ENCODE measurements at regions not wholly inside any gene's neighbourhood (a gene's known extent, or its start where the extent isn't known, plus 50 kb on each side); places are given as distances from the start of the nearest gene placed in this dataset.
A peak's percentile ranks its signal among the peaks of the same experiment; 100 is the strongest.

DNA sequence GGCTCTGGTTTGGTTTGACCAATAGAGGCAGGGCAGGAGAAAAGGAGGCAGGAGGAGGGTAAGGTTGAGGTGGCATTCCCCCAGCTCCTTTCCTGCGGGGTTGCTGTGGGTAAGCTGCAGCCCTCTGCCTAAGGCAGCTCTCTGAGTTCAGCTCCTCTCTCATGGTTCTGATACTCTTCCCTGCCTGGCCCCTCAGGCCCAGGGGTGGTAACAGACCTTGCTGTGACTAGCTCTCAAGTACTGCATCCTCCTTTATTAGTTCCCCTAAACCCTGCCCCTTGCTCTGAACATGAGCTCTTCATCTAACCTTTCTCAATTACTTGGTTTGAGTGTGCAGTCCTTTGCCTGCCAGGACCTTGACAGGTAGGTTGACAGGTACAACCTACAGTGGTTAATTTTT lies 205.5 kb downstream of the SLC4A3 start:
- H3K9ac ChIP-seq (ENCODE audit: low read depth, low read length, poor library complexity, severe bottlenecking) = no peak overlapping the region
- TF ChIP-seq EZH2phosphoT487 (IDR thresholded peaks at IDR 0.05; ENCODE audit: borderline replicate concordance) = no peak
- TF ChIP-seq, protein P1, sequence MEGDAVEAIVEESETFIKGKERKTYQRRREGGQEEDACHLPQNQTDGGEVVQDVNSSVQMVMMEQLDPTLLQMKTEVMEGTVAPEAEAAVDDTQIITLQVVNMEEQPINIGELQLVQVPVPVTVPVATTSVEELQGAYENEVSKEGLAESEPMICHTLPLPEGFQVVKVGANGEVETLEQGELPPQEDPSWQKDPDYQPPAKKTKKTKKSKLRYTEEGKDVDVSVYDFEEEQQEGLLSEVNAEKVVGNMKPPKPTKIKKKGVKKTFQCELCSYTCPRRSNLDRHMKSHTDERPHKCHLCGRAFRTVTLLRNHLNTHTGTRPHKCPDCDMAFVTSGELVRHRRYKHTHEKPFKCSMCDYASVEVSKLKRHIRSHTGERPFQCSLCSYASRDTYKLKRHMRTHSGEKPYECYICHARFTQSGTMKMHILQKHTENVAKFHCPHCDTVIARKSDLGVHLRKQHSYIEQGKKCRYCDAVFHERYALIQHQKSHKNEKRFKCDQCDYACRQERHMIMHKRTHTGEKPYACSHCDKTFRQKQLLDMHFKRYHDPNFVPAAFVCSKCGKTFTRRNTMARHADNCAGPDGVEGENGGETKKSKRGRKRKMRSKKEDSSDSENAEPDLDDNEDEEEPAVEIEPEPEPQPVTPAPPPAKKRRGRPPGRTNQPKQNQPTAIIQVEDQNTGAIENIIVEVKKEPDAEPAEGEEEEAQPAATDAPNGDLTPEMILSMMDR (conservative IDR thresholded peaks at IDR 0.05; ENCODE audit: low read length) = no peak
- no peaks in the 10 kb centered on the region for H3K9me3 ChIP-seq (ENCODE audit: insufficient read depth, low read depth, low read length)
- H3K4me1 ChIP-seq (ENCODE audit: insufficient read depth, low read length, poor library complexity, severe bottlenecking) = no peaks in the 10 kb centered on the region
- no peak overlapping the region for H3K4me3 ChIP-seq (ENCODE audit: low read length, poor library complexity, severe bottlenecking)
- H3K79me2 ChIP-seq (ENCODE audit: insufficient read depth, low read length) = no peaks in the 10 kb centered on the region
- H3F3A ChIP-seq (ENCODE audit: low read depth) = no peaks in the 10 kb centered on the region
- no peaks in the 10 kb centered on the region for H3K27me3 ChIP-seq (ENCODE audit: insufficient read depth, low read length, poor library complexity, severe bottlenecking)
- H3K9me2 ChIP-seq (replicated peaks; ENCODE audit: low read depth, low read length) = no peaks in the 10 kb centered on the region; the same call in 1 of the 2 replicates
- H4K20me1 ChIP-seq (ENCODE audit: insufficient read depth, low read length, poor library complexity, severe bottlenecking) = no peaks in the 10 kb centered on the region
- no peak overlapping the region for H2AFZ ChIP-seq (ENCODE audit: low read length)
- no peaks in the 10 kb centered on the region for H3K36me3 ChIP-seq (ENCODE audit: insufficient read depth, low read length)
- H3K4me2 ChIP-seq (ENCODE audit: low read depth, low read length, poor library complexity, severe bottlenecking) = no peak overlapping the region

- H3F3A ChIP-seq (ENCODE audit: low read depth) = no peaks in the 10 kb centered on the region
- H3K27me3 ChIP-seq (ENCODE audit: insufficient read depth, low read length, poor library complexity, severe bottlenecking) = no peaks in the 10 kb centered on the region
- H3K9me3 ChIP-seq (ENCODE audit: insufficient read depth, low read depth, low read length) = no peaks in the 10 kb centered on the region
- H3K4me1 ChIP-seq (ENCODE audit: insufficient read depth, low read length, poor library complexity, severe bottlenecking) = no peaks in the 10 kb centered on the region
- no peak overlapping the region for H3K9ac ChIP-seq (ENCODE audit: low read depth, low read length, poor library complexity, severe bottlenecking)
- H4K20me1 ChIP-seq (ENCODE audit: insufficient read depth, low read length, poor library complexity, severe bottlenecking) = no peaks in the 10 kb centered on the region
- no peak overlapping the region for H3K4me3 ChIP-seq (ENCODE audit: low read length, poor library complexity, severe bottlenecking)
- H3K4me2 ChIP-seq (ENCODE audit: low read depth, low read length, poor library complexity, severe bottlenecking) = no peak overlapping the region
- H3K36me3 ChIP-seq (ENCODE audit: insufficient read depth, low read length) = no peaks in the 10 kb centered on the region
- no peak for TF ChIP-seq EZH2phosphoT487 (IDR thresholded peaks at IDR 0.05; ENCODE audit: borderline replicate concordance)
- TF ChIP-seq, protein P1 (conservative IDR thresholded peaks at IDR 0.05; ENCODE audit: low read length) = no peak
- H3K79me2 ChIP-seq (ENCODE audit: insufficient read depth, low read length) = no peaks in the 10 kb centered on the region
- no peaks in the 10 kb centered on the region; the same call in 1 of the 2 replicates for H3K9me2 ChIP-seq (replicated peaks; ENCODE audit: low read depth, low read length)
- no peak overlapping the region for H2AFZ ChIP-seq (ENCODE audit: low read length)
These were observed 208.1 kb downstream of the SLC4A3 start for GRCh38 chr2:219835493-219835892.

- H3K9ac ChIP-seq (ENCODE audit: low read depth, low read length, poor library complexity, severe bottlenecking) = no peak overlapping the region
- no peak overlapping the region for H3K4me3 ChIP-seq (ENCODE audit: low read length, poor library complexity, severe bottlenecking)
- H3F3A ChIP-seq (ENCODE audit: low read depth) = no peaks in the 10 kb centered on the region
- H3K4me1 ChIP-seq (ENCODE audit: insufficient read depth, low read length, poor library complexity, severe bottlenecking) = no peaks in the 10 kb centered on the region
- H4K20me1 ChIP-seq (ENCODE audit: insufficient read depth, low read length, poor library complexity, severe bottlenecking) = no peaks in the 10 kb centered on the region
- no peak for TF ChIP-seq EZH2phosphoT487 (IDR thresholded peaks at IDR 0.05; ENCODE audit: borderline replicate concordance)
- TF ChIP-seq, protein P1 (conservative IDR thresholded peaks at IDR 0.05; ENCODE audit: low read length) = peak; percentile 52
- H3K9me3 ChIP-seq (ENCODE audit: insufficient read depth, low read depth, low read length) = no peaks in the 10 kb centered on the region
- H3K9me2 ChIP-seq (replicated peaks; ENCODE audit: low read depth, low read length) = no peaks in the 10 kb centered on the region; the same call in 1 of the 2 replicates
- H2AFZ ChIP-seq (ENCODE audit: low read length) = no peak overlapping the region
- no peaks in the 10 kb centered on the region for H3K27me3 ChIP-seq (ENCODE audit: insufficient read depth, low read length, poor library complexity, severe bottlenecking)
- H3K4me2 ChIP-seq (ENCODE audit: low read depth, low read length, poor library complexity, severe bottlenecking) = no peak overlapping the region
- no peaks in the 10 kb centered on the region for H3K36me3 ChIP-seq (ENCODE audit: insufficient read depth, low read length)
- H3K79me2 ChIP-seq (ENCODE audit: insufficient read depth, low read length) = no peaks in the 10 kb centered on the region
These were observed 209.3 kb downstream of the SLC4A3 start for GRCh38 chr2:219836647-219837177.

Measured in Loucy (cell line).